ENCODE measurements at regions not wholly inside any gene's neighbourhood (a gene's known extent, or its start where the extent isn't known, plus 50 kb on each side); places are given as distances from the start of the nearest gene placed in this dataset.

DNA sequence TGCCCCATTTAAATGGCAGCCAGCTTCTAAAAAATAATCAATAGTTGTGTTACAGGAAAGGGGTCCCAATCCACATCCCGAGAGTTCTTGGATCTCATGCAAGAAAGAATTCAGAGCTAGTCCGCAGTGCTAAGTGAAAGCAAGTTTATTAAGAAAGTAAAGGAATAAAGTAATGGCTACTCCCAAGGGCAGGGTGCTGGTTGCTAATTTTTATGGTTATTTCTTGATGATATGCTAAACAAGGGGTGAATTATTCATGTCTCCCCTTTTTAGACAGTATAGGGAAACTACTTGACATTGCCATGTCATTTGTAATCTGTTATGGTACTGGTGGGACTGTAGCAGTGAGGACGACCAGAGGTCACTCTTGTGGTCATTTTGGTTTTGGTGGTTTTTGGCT is 591.3 kb downstream of the LRFN5 start (continued):
- TF ChIP-seq ZNF645 (tag by site-specific recombination; IDR thresholded peaks at IDR 0.05): no peak
- no peak for TF ChIP-seq ZNF510 (tag by site-specific recombination; IDR thresholded peaks at IDR 0.05; ENCODE audit: insufficient replicate concordance)
- no peak for TF ChIP-seq ZNF19 (tag by site-specific recombination; IDR thresholded peaks at IDR 0.05; ENCODE audit: low read depth)
- TF ChIP-seq ZNF449 (tag by site-specific recombination; IDR thresholded peaks at IDR 0.05): no peak
- no peak for TF ChIP-seq ZNF324 (tag by site-specific recombination; IDR thresholded peaks at IDR 0.05)
- TF ChIP-seq ZNF138 (tag by site-specific recombination; IDR thresholded peaks at IDR 0.05; ENCODE audit: borderline replicate concordance): no peak
- no peak for TF ChIP-seq HOXD13 (CRISPR knock-in tag; IDR thresholded peaks at IDR 0.05; ENCODE audit: borderline replicate concordance)

DNA sequence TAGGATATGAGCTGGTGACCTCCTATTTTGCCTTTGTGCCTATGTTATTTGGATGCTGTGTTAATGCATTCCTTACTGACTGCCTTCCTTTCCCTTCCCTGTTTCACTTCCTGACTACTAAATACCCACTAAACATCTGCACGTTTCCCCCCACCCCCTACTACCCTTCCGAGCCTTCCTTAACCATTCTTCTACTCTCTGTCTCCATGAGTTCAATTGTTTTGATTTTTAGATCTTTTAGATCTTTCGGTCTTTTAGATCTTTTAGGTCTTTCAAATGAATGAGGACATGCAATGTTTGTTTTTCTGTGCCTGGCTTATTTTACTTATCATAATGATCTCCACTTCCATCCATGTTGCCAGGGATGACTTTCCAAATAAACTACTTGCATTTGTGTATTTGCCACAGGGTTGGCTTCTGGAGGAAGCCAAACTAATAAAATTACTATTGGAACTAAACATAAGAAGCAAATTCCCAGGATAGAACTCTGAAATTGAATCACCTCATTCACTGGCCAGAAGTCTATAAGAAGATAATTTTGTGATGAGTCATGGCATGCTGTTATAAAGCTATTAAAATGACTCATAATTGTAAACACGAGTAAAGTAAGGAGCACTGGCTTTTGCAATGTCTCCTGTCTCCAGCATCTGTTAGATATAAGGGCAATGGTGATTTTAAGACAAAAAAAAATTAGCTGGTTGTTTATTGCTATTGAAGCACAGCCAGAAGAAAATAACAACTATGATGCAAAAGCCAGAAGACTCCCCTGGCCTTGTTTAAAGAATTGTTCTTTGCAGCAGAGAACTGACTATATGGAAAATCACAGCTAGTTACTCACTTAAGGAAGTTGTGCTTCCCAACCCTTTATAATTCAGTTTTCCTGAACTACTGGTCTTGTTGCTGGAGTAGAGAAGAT is 586.3 kb downstream of the LRFN5 start:
- ChIA-PET POLR2A (no interaction called here), CTCF (interaction anchor here (0.5 kb wide), 1 partner anchor 15 kb away, joined by 3 read pairs; no protein-coding TSS in a partner anchor)
- Histone ChIP-seq H3K4me1 (ENCODE audit: control insufficient read depth, insufficient read depth, low read length) (no peaks in the 10 kb centered on the region), H3K4me3 (ENCODE audit: low read depth, low read length) (no peak overlapping the region), H3K9me3 (ENCODE audit: control insufficient read depth, insufficient read depth, low read depth, low read length) (no peaks in the 10 kb centered on the region), H3K36me3 (ENCODE audit: control insufficient read depth in 2 of 2, insufficient read depth in 1 of 2, low read length in 2 of 2) (no peaks in the 10 kb centered on the region), H3K27ac (ENCODE audit: extremely low read depth, low read depth, low read length) (no peak overlapping the region)
- TF ChIP-seq ZNF398 (tag by site-specific recombination; IDR thresholded peaks at IDR 0.05) (no peak), ZNF221 (tag by site-specific recombination; IDR thresholded peaks at IDR 0.05; ENCODE audit: borderline replicate concordance) (no peak), ZNF548 (tag by site-specific recombination; IDR thresholded peaks at IDR 0.05) (no peak), ZNF174 (tag by site-specific recombination; IDR thresholded peaks at IDR 0.05) (no peak), ZNF416 (tag by site-specific recombination; IDR thresholded peaks at IDR 0.05) (no peak), ZNF449 (tag by site-specific recombination; IDR thresholded peaks at IDR 0.05) (no peak), ZNF658 (tag by site-specific recombination; IDR thresholded peaks at IDR 0.05) (no peak), INSM2 (tag by site-specific recombination; IDR thresholded peaks at IDR 0.05) (no peak), ZNF791 (tag by site-specific recombination; IDR thresholded peaks at IDR 0.05) (no peak), ZNF146 (tag by site-specific recombination; IDR thresholded peaks at IDR 0.05) (no peak), SETDB1 (IDR thresholded peaks at IDR 0.05; ENCODE audit: insufficient read length, low read length) (no peak), ZNF629 (tag by site-specific recombination; IDR thresholded peaks at IDR 0.05) (no peak), ZNF354C (tag by site-specific recombination; IDR thresholded peaks at IDR 0.05; ENCODE audit: borderline replicate concordance, low read depth) (no peak), KLF9 (tag by site-specific recombination; IDR thresholded peaks at IDR 0.05; ENCODE audit: low read depth) (no peak), ZNF621 (tag by site-specific recombination; IDR thresholded peaks at IDR 0.05) (no peak), ZNF24 (tag by site-specific recombination; IDR thresholded peaks at IDR 0.05) (no peak), ZBTB21 (tag by site-specific recombination; IDR thresholded peaks at IDR 0.05) (no peak)
- TF ChIP-seq, protein P1, sequence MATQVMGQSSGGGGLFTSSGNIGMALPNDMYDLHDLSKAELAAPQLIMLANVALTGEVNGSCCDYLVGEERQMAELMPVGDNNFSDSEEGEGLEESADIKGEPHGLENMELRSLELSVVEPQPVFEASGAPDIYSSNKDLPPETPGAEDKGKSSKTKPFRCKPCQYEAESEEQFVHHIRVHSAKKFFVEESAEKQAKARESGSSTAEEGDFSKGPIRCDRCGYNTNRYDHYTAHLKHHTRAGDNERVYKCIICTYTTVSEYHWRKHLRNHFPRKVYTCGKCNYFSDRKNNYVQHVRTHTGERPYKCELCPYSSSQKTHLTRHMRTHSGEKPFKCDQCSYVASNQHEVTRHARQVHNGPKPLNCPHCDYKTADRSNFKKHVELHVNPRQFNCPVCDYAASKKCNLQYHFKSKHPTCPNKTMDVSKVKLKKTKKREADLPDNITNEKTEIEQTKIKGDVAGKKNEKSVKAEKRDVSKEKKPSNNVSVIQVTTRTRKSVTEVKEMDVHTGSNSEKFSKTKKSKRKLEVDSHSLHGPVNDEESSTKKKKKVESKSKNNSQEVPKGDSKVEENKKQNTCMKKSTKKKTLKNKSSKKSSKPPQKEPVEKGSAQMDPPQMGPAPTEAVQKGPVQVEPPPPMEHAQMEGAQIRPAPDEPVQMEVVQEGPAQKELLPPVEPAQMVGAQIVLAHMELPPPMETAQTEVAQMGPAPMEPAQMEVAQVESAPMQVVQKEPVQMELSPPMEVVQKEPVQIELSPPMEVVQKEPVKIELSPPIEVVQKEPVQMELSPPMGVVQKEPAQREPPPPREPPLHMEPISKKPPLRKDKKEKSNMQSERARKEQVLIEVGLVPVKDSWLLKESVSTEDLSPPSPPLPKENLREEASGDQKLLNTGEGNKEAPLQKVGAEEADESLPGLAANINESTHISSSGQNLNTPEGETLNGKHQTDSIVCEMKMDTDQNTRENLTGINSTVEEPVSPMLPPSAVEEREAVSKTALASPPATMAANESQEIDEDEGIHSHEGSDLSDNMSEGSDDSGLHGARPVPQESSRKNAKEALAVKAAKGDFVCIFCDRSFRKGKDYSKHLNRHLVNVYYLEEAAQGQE (tag by site-specific recombination; IDR thresholded peaks at IDR 0.05): no peak

All from HEK293 (cell line).